Effector memory CD4-positive, alpha-beta T cell (primary cell): ENCODE measurements at regions not wholly inside any gene's neighbourhood (a gene's known extent, or its start where the extent isn't known, plus 50 kb on each side); places are given as distances from the start of the nearest gene placed in this dataset.

Source experiments
- DNase-seq, 3 donors: peaks; one replicate each; pipeline ENCODE4 v3.0.0-alpha.2; 2020
- H3K27ac ChIP-seq: 2 replicates; pipeline ENCODE4 v1.7.0; 2013; ENCODE audit warnings: mild to moderate bottlenecking, low read length, moderate library complexity; ENCODE audit not compliant: insufficient read depth, poor library complexity, severe bottlenecking
- H3K27me3 ChIP-seq: replicated peaks from 2 replicates; pipeline ENCODE4 v1.7.0; 2013; ENCODE audit warnings: mild to moderate bottlenecking, low read length; ENCODE audit not compliant: insufficient read depth, control insufficient read depth, poor library complexity, severe bottlenecking
- H3K36me3 ChIP-seq: 2 replicates; pipeline ENCODE4 v1.7.0; 2013; ENCODE audit warnings: mild to moderate bottlenecking, low read length, moderate library complexity; ENCODE audit not compliant: control insufficient read depth, insufficient read depth
- H3K4me1 ChIP-seq: 2 replicates; pipeline ENCODE4 v1.7.0; 2013; ENCODE audit warnings: low read length, mild to moderate bottlenecking; ENCODE audit not compliant: control insufficient read depth, insufficient read depth, poor library complexity, severe bottlenecking
- H3K4me3 ChIP-seq: 2 replicates; pipeline ENCODE4 v1.7.0; 2013; ENCODE audit warnings: low read length, low read depth, mild to moderate bottlenecking; ENCODE audit not compliant: insufficient read depth, poor library complexity, severe bottlenecking
- H3K9me3 ChIP-seq: 2 replicates; pipeline ENCODE4 v1.7.0; 2013; ENCODE audit warnings: mild to moderate bottlenecking, low read length, moderate library complexity; ENCODE audit not compliant: control insufficient read depth

- DNase-seq: no peak
- H3K9me3 ChIP-seq: no peaks in the 10 kb centered on the region
- no peaks in the 10 kb centered on the region for H3K36me3 ChIP-seq
- H3K4me1 ChIP-seq: no peaks in the 10 kb centered on the region
- no peak overlapping the region for H3K4me3 ChIP-seq
- H3K27ac ChIP-seq: no peak overlapping the region
- no peaks in the 10 kb centered on the region for H3K27me3 ChIP-seq
These were observed 766.6 kb downstream of the ADGRL2 start for GRCh38 chr1:82567348-82567747.

- H3K4me3 ChIP-seq: no peak overlapping the region
- no peak for DNase-seq
- H3K36me3 ChIP-seq: no peaks in the 10 kb centered on the region
- no peaks in the 10 kb centered on the region for H3K4me1 ChIP-seq
- H3K27me3 ChIP-seq: no peaks in the 10 kb centered on the region
- no peaks in the 10 kb centered on the region for H3K9me3 ChIP-seq
- no peak overlapping the region for H3K27ac ChIP-seq
These were observed 764.8 kb downstream of the ADGRL2 start for GRCh38 chr1:82565546-82565945.

DNA sequence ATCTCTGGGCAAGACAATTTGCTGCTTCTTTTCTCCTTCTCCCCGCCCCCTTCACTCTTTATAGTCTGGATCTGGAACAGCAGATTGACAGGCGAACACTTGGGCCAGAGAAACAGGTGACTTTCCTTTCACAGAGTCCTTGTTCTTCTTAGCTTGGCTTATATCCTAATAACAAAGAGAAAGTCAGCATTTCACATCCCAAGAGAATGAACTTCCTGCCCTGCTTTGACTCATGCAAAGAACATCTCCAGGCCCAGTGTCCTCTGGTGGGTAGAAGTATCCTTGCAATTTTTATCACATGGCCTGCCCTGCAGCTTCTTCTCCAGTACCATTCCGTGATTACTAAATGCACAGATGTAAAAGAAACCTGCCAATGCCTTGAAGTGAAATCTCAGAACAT is 764.4 kb downstream of the ADGRL2 start:
- DNase-seq: no peak
- Histone ChIP-seq H3K4me1 (no peaks in the 10 kb centered on the region), H3K27me3 (no peaks in the 10 kb centered on the region), H3K36me3 (no peaks in the 10 kb centered on the region), H3K27ac (no peak overlapping the region), H3K4me3 (no peak overlapping the region), H3K9me3 (no peaks in the 10 kb centered on the region)

- DNase-seq: no peak
- H3K27ac ChIP-seq: no peak overlapping the region
- H3K4me3 ChIP-seq: no peak overlapping the region
- no peaks in the 10 kb centered on the region for H3K27me3 ChIP-seq
- no peaks in the 10 kb centered on the region for H3K4me1 ChIP-seq
- no peaks in the 10 kb centered on the region for H3K9me3 ChIP-seq
- H3K36me3 ChIP-seq: no peaks in the 10 kb centered on the region
These were observed 763.6 kb downstream of the ADGRL2 start for GRCh38 chr1:82564333-82564732.

- Histone ChIP-seq H3K9me3 (no peaks in the 10 kb centered on the region), H3K4me3 (no peak overlapping the region), H3K27me3 (no peaks in the 10 kb centered on the region), H3K4me1 (no peaks in the 10 kb centered on the region), H3K27ac (no peak overlapping the region), H3K36me3 (no peaks in the 10 kb centered on the region)
- DNase-seq: no peak
These were observed 761.7 kb downstream of the ADGRL2 start for GRCh38 chr1:82562448-82562847.

DNA sequence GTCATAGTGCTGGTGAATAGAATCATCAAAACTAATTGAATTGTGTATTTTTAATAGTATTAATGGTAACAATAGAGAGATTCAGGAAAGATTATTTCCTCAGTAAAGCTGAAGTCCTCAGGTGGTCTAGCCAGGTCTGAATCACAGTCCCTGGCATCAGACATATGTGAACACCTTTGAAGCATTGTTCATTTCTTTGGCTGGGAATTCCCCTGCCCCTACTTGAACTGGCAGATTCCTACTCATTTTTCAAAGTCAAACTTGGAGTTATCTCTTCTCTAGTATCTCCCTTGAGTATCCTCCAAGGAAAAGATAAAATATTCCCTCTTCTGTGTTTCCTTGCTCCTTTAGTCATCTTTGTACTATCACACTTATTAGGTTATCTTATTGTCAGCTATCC is 759.8 kb downstream of the ADGRL2 start:
- Histone ChIP-seq H3K36me3 (no peaks in the 10 kb centered on the region), H3K4me1 (no peaks in the 10 kb centered on the region), H3K27ac (no peak overlapping the region), H3K4me3 (no peak overlapping the region), H3K27me3 (no peaks in the 10 kb centered on the region), H3K9me3 (no peaks in the 10 kb centered on the region)
- DNase-seq: no peak

DNA sequence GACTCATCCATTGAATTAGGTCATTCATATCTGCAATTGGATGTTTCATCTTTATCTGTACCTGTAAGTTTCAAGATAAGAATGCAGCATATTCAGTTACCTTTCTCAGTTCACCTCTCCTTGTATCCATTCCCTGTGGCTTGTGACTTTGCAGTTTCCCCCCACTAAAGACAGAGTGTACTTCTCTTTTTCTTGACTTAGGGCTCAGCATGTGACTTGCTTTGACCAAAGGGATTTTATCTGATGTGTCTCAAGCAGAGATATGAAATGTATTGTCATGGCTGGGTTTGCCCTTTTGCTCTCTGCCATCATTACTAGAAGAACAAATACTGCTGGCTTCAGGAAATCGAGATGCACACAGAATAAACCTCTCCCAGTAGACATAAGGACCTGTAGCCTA is 754.8 kb downstream of the ADGRL2 start:
- no peaks in the 10 kb centered on the region for H3K36me3 ChIP-seq
- no peak for DNase-seq
- H3K27ac ChIP-seq: no peak overlapping the region
- no peaks in the 10 kb centered on the region for H3K9me3 ChIP-seq
- no peak overlapping the region for H3K4me3 ChIP-seq
- no peaks in the 10 kb centered on the region for H3K4me1 ChIP-seq
- no peaks in the 10 kb centered on the region for H3K27me3 ChIP-seq

DNA sequence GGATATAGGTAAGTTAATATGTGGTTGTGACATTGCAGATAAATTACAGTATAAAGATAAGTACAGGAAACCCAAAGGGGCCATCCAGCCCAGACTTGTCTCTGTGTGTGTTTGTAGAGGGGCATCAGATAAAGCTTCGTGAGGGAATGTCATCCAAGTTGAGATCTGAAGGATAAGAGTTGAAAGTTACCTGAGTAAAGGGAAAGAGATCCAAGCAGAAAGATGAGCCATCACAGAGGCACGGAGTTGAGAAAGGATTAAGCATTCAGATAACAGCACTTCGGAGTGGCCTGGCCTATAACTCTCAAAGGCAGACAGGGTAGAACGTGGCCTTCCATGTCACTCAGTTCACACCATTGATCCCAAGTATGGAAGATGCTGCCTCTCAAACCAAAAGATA is 749.1 kb downstream of the ADGRL2 start:
- Histone ChIP-seq H3K4me1 (no peaks in the 10 kb centered on the region), H3K27me3 (no peaks in the 10 kb centered on the region), H3K36me3 (no peaks in the 10 kb centered on the region), H3K9me3 (no peaks in the 10 kb centered on the region), H3K27ac (no peak overlapping the region), H3K4me3 (no peak overlapping the region)
- DNase-seq: no peak

- no peak for DNase-seq
- no peaks in the 10 kb centered on the region for H3K36me3 ChIP-seq
- H3K9me3 ChIP-seq: no peaks in the 10 kb centered on the region
- no peaks in the 10 kb centered on the region for H3K4me1 ChIP-seq
- no peak overlapping the region for H3K27ac ChIP-seq
- no peaks in the 10 kb centered on the region for H3K27me3 ChIP-seq
- H3K4me3 ChIP-seq: no peak overlapping the region
These were observed 742.0 kb downstream of the ADGRL2 start for GRCh38 chr1:82542766-82543165.

- Histone ChIP-seq H3K27me3 (no peaks in the 10 kb centered on the region), H3K4me3 (no peak overlapping the region), H3K9me3 (no peaks in the 10 kb centered on the region), H3K4me1 (no peaks in the 10 kb centered on the region), H3K36me3 (no peaks in the 10 kb centered on the region), H3K27ac (no peak overlapping the region)
- DNase-seq: no peak
These were observed 741.4 kb downstream of the ADGRL2 start for GRCh38 chr1:82542141-82542540.

DNA sequence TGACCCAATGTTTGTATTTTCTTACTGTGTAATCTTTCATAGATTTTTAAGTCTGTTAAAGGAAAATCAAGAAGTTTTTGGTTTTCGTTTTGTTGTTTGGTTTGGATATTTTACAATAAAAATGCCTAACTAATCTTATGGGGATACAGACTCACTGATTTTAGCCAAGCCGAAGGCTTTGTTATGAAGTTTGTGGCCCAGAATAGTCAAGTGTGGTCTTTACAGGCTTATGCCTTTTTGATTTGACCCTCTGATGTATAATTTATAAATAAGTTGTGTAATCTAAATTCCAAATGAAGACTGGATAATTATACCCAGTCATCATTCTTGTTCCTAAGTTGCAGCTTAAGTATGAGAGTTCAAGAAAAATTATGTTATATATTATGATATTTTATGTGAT is 739.3 kb downstream of the ADGRL2 start:
- DNase-seq: no peak
- no peak overlapping the region for H3K27ac ChIP-seq
- no peaks in the 10 kb centered on the region for H3K4me1 ChIP-seq
- no peaks in the 10 kb centered on the region for H3K9me3 ChIP-seq
- H3K36me3 ChIP-seq: no peaks in the 10 kb centered on the region
- no peaks in the 10 kb centered on the region for H3K27me3 ChIP-seq
- H3K4me3 ChIP-seq: no peak overlapping the region
